ENCODE measurements at regions not wholly inside any gene's neighbourhood (a gene's known extent, or its start where the extent isn't known, plus 50 kb on each side); places are given as distances from the start of the nearest gene placed in this dataset.

GRCh38 chr1:80044662-80045061, 1038.1 kb upstream of the ADGRL4 start:
- no peaks in the 10 kb centered on the region for H3K9me3 ChIP-seq (ENCODE audit: control insufficient read depth, low read length)
- H3K4me1 ChIP-seq (ENCODE audit: control insufficient read depth, insufficient read depth, low read length), result no peaks in the 10 kb centered on the region
- H3K27me3 ChIP-seq (ENCODE audit: control insufficient read depth, insufficient read depth, low read length, poor library complexity, severe bottlenecking), result no peaks in the 10 kb centered on the region
- H3K4me3 ChIP-seq (ENCODE audit: insufficient read depth, low read depth, low read length), result no peak overlapping the region
- no peaks in the 10 kb centered on the region for H3K36me3 ChIP-seq (ENCODE audit: control insufficient read depth, insufficient read depth, low read length)
- no peak overlapping the region for H3K27ac ChIP-seq (ENCODE audit: insufficient read depth, low read depth, low read length, poor library complexity, severe bottlenecking)

- Histone ChIP-seq H3K9me3 (ENCODE audit: control insufficient read depth, low read length) (no peaks in the 10 kb centered on the region), H3K4me3 (ENCODE audit: insufficient read depth, low read depth, low read length) (no peak overlapping the region), H3K36me3 (ENCODE audit: control insufficient read depth, insufficient read depth, low read length) (no peaks in the 10 kb centered on the region), H3K27me3 (ENCODE audit: control insufficient read depth, insufficient read depth, low read length, poor library complexity, severe bottlenecking) (no peaks in the 10 kb centered on the region), H3K27ac (ENCODE audit: insufficient read depth, low read depth, low read length, poor library complexity, severe bottlenecking) (no peak overlapping the region), H3K4me1 (ENCODE audit: control insufficient read depth, insufficient read depth, low read length) (no peaks in the 10 kb centered on the region)
- WGBS, 2 experiments, result 94% methylated on average over 2 of the region's 3 CpGs; no CpG with 5 or more reads in 1 of the 2 experiments
These were observed 1030.3 kb upstream of the ADGRL4 start for GRCh38 chr1:80036690-80037432.

- no peaks in the 10 kb centered on the region for H3K27me3 ChIP-seq (ENCODE audit: control insufficient read depth, insufficient read depth, low read length, poor library complexity, severe bottlenecking)
- 100% methylated on average over 1 of the region's 1 CpG for WGBS, 2 experiments
- no peak overlapping the region for H3K27ac ChIP-seq (ENCODE audit: insufficient read depth, low read depth, low read length, poor library complexity, severe bottlenecking)
- no peaks in the 10 kb centered on the region for H3K9me3 ChIP-seq (ENCODE audit: control insufficient read depth, low read length)
- no peak overlapping the region for H3K4me3 ChIP-seq (ENCODE audit: insufficient read depth, low read depth, low read length)
- no peaks in the 10 kb centered on the region for H3K4me1 ChIP-seq (ENCODE audit: control insufficient read depth, insufficient read depth, low read length)
- no peaks in the 10 kb centered on the region for H3K36me3 ChIP-seq (ENCODE audit: control insufficient read depth, insufficient read depth, low read length)
These were observed 1016.8 kb upstream of the ADGRL4 start for GRCh38 chr1:80023358-80023757.

GRCh38 chr1:80021891-80022290, 1015.4 kb upstream of the ADGRL4 start:
- H3K27ac ChIP-seq (ENCODE audit: insufficient read depth, low read depth, low read length, poor library complexity, severe bottlenecking), result no peak overlapping the region
- no peaks in the 10 kb centered on the region for H3K36me3 ChIP-seq (ENCODE audit: control insufficient read depth, insufficient read depth, low read length)
- no peaks in the 10 kb centered on the region for H3K27me3 ChIP-seq (ENCODE audit: control insufficient read depth, insufficient read depth, low read length, poor library complexity, severe bottlenecking)
- no peaks in the 10 kb centered on the region for H3K4me1 ChIP-seq (ENCODE audit: control insufficient read depth, insufficient read depth, low read length)
- no peaks in the 10 kb centered on the region for H3K9me3 ChIP-seq (ENCODE audit: control insufficient read depth, low read length)
- no peak overlapping the region for H3K4me3 ChIP-seq (ENCODE audit: insufficient read depth, low read depth, low read length)

GRCh38 chr1:80018348-80018747, 1011.8 kb upstream of the ADGRL4 start:
- Histone ChIP-seq H3K9me3 (ENCODE audit: control insufficient read depth, low read length) (no peaks in the 10 kb centered on the region), H3K4me1 (ENCODE audit: control insufficient read depth, insufficient read depth, low read length) (no peaks in the 10 kb centered on the region), H3K27me3 (ENCODE audit: control insufficient read depth, insufficient read depth, low read length, poor library complexity, severe bottlenecking) (no peaks in the 10 kb centered on the region), H3K27ac (ENCODE audit: insufficient read depth, low read depth, low read length, poor library complexity, severe bottlenecking) (no peak overlapping the region), H3K4me3 (ENCODE audit: insufficient read depth, low read depth, low read length) (no peak overlapping the region), H3K36me3 (ENCODE audit: control insufficient read depth, insufficient read depth, low read length) (no peaks in the 10 kb centered on the region)
- WGBS, 2 experiments, result 91 to 100% methylated on average over 3 of the region's 3 CpGs

- H3K9me3 ChIP-seq (ENCODE audit: control insufficient read depth, low read length), result no peaks in the 10 kb centered on the region
- no peak overlapping the region for H3K4me3 ChIP-seq (ENCODE audit: insufficient read depth, low read depth, low read length)
- WGBS, 2 experiments, result 100% methylated on average over 1 of the region's 1 CpG; no CpG with 5 or more reads in 1 of the 2 experiments
- no peaks in the 10 kb centered on the region for H3K27me3 ChIP-seq (ENCODE audit: control insufficient read depth, insufficient read depth, low read length, poor library complexity, severe bottlenecking)
- no peaks in the 10 kb centered on the region for H3K4me1 ChIP-seq (ENCODE audit: control insufficient read depth, insufficient read depth, low read length)
- H3K36me3 ChIP-seq (ENCODE audit: control insufficient read depth, insufficient read depth, low read length), result no peaks in the 10 kb centered on the region
- H3K27ac ChIP-seq (ENCODE audit: insufficient read depth, low read depth, low read length, poor library complexity, severe bottlenecking), result no peak overlapping the region
These were observed 1002.4 kb upstream of the ADGRL4 start for GRCh38 chr1:80008934-80009333.

- Histone ChIP-seq H3K36me3 (ENCODE audit: control insufficient read depth, insufficient read depth, low read length) (no peaks in the 10 kb centered on the region), H3K27me3 (ENCODE audit: control insufficient read depth, insufficient read depth, low read length, poor library complexity, severe bottlenecking) (no peaks in the 10 kb centered on the region), H3K4me1 (ENCODE audit: control insufficient read depth, insufficient read depth, low read length) (no peaks in the 10 kb centered on the region), H3K9me3 (ENCODE audit: control insufficient read depth, low read length) (no peaks in the 10 kb centered on the region), H3K27ac (ENCODE audit: insufficient read depth, low read depth, low read length, poor library complexity, severe bottlenecking) (no peak overlapping the region), H3K4me3 (ENCODE audit: insufficient read depth, low read depth, low read length) (no peak overlapping the region)
These were observed 996.7 kb upstream of the ADGRL4 start for GRCh38 chr1:80003250-80003649.

- H3K4me1 ChIP-seq (ENCODE audit: control insufficient read depth, insufficient read depth, low read length), result no peaks in the 10 kb centered on the region
- H3K27ac ChIP-seq (ENCODE audit: insufficient read depth, low read depth, low read length, poor library complexity, severe bottlenecking), result no peak overlapping the region
- H3K36me3 ChIP-seq (ENCODE audit: control insufficient read depth, insufficient read depth, low read length), result no peaks in the 10 kb centered on the region
- H3K27me3 ChIP-seq (ENCODE audit: control insufficient read depth, insufficient read depth, low read length, poor library complexity, severe bottlenecking), result no peaks in the 10 kb centered on the region
- WGBS, 2 experiments, result 78 to 83% methylated on average over 3 of the region's 3 CpGs
- H3K9me3 ChIP-seq (ENCODE audit: control insufficient read depth, low read length), result no peaks in the 10 kb centered on the region
- no peak overlapping the region for H3K4me3 ChIP-seq (ENCODE audit: insufficient read depth, low read depth, low read length)
These were observed 981.9 kb upstream of the ADGRL4 start for GRCh38 chr1:79988401-79988800.

GRCh38 chr1:79982211-79982610, 975.7 kb upstream of the ADGRL4 start:
- Histone ChIP-seq H3K4me3 (ENCODE audit: insufficient read depth, low read depth, low read length) (no peak overlapping the region), H3K27ac (ENCODE audit: insufficient read depth, low read depth, low read length, poor library complexity, severe bottlenecking) (no peak overlapping the region), H3K9me3 (ENCODE audit: control insufficient read depth, low read length) (no peaks in the 10 kb centered on the region), H3K36me3 (ENCODE audit: control insufficient read depth, insufficient read depth, low read length) (no peaks in the 10 kb centered on the region), H3K27me3 (ENCODE audit: control insufficient read depth, insufficient read depth, low read length, poor library complexity, severe bottlenecking) (no peaks in the 10 kb centered on the region), H3K4me1 (ENCODE audit: control insufficient read depth, insufficient read depth, low read length) (no peaks in the 10 kb centered on the region)
- 83 to 85% methylated on average over 3 of the region's 3 CpGs for WGBS, 2 experiments

- Histone ChIP-seq H3K9me3 (ENCODE audit: control insufficient read depth, low read length) (no peaks in the 10 kb centered on the region), H3K36me3 (ENCODE audit: control insufficient read depth, insufficient read depth, low read length) (no peaks in the 10 kb centered on the region), H3K27ac (ENCODE audit: insufficient read depth, low read depth, low read length, poor library complexity, severe bottlenecking) (no peak overlapping the region), H3K4me3 (ENCODE audit: insufficient read depth, low read depth, low read length) (no peak overlapping the region), H3K4me1 (ENCODE audit: control insufficient read depth, insufficient read depth, low read length) (no peaks in the 10 kb centered on the region), H3K27me3 (ENCODE audit: control insufficient read depth, insufficient read depth, low read length, poor library complexity, severe bottlenecking) (no peaks in the 10 kb centered on the region)
- 88 to 95% methylated on average over 3 to 4 of the region's 4 CpGs for WGBS, 2 experiments
These were observed 975.0 kb upstream of the ADGRL4 start for GRCh38 chr1:79981481-79981880.

- no peak overlapping the region for H3K27ac ChIP-seq (ENCODE audit: insufficient read depth, low read depth, low read length, poor library complexity, severe bottlenecking)
- no peaks in the 10 kb centered on the region for H3K4me1 ChIP-seq (ENCODE audit: control insufficient read depth, insufficient read depth, low read length)
- H3K4me3 ChIP-seq (ENCODE audit: insufficient read depth, low read depth, low read length), result no peak overlapping the region
- H3K27me3 ChIP-seq (ENCODE audit: control insufficient read depth, insufficient read depth, low read length, poor library complexity, severe bottlenecking), result no peaks in the 10 kb centered on the region
- no peaks in the 10 kb centered on the region for H3K9me3 ChIP-seq (ENCODE audit: control insufficient read depth, low read length)
- H3K36me3 ChIP-seq (ENCODE audit: control insufficient read depth, insufficient read depth, low read length), result no peaks in the 10 kb centered on the region
These were observed 972.8 kb upstream of the ADGRL4 start for GRCh38 chr1:79979346-79979745.
